Sciatic nerve (tissue), 2 donors: ENCODE measurements at regions not wholly inside any gene's neighbourhood (a gene's known extent, or its start where the extent isn't known, plus 50 kb on each side); places are given as distances from the start of the nearest gene placed in this dataset.
A peak's percentile ranks its signal among the peaks of the same experiment; 100 is the strongest.

Experiments used
- ATAC-seq: fragments of 200-7000 bp; cut with Tn5 transposase; one replicate; pipeline ENCODE4 v1.9.1; 2020; ENCODE audit warnings: mild to moderate bottlenecking, moderate library complexity
- DNase-seq: peaks from one replicate; pipeline ENCODE4 v3.0.0-alpha.2; 2020; ENCODE audit warnings: low spot score
- intact Hi-C: fragments of 100-400 bp; cut with DNase I; formaldehyde crosslinking; loops from one replicate; pipeline ENCODE4 v1.14.2; 2022
- donor health status: DM: no; HTN: no; CAD: no.
- donor health status: DM: no; HTN: no; CAD: no.

- DNase-seq (no peak), ATAC-seq (no peak)
- intact Hi-C loops: no loop called here
Measured at GRCh38 chr6:16846399-16846778, 85.1 kb upstream of the ATXN1 start.

GRCh38 chr6:16844183-16844582, 82.9 kb upstream of the ATXN1 start:
- ATAC-seq (no peak), DNase-seq (no peak)
- intact Hi-C loops: no loop called here

GRCh38 chr6:16842676-16843075, 81.4 kb upstream of the ATXN1 start:
- intact Hi-C loops: no loop called here
- DNase-seq (no peak), ATAC-seq (no peak)

- ATAC-seq: no peak
- DNase-seq: no peak
- intact Hi-C loops: no loop called here
Measured at GRCh38 chr6:16841241-16841640, 80.0 kb upstream of the ATXN1 start.

- intact Hi-C loops: no loop called here
- ATAC-seq: no peak
- no peak for DNase-seq
Measured at GRCh38 chr6:16840725-16841124, 79.5 kb upstream of the ATXN1 start.

GRCh38 chr6:16840291-16840690, 79.0 kb upstream of the ATXN1 start:
- intact Hi-C loops: no loop called here
- no peak for ATAC-seq
- no peak for DNase-seq

- intact Hi-C loops: no loop called here
Measured at GRCh38 chr6:16839631-16840179, 78.4 kb upstream of the ATXN1 start.

GRCh38 chr6:16837217-16837972, 76.1 kb upstream of the ATXN1 start:
- ATAC-seq (no peak), DNase-seq (no peak)
- intact Hi-C loops: no loop called here

More at GRCh38 chr6:16839631-16840179, 78.4 kb upstream of the ATXN1 start:
- ATAC-seq (no peak), DNase-seq (no peak)

- intact Hi-C loops: no loop called here
- DNase-seq (no peak), ATAC-seq (peak; percentile 66)
Measured at GRCh38 chr6:16836144-16836981, 75.1 kb upstream of the ATXN1 start.

- intact Hi-C loops: no loop called here
- ATAC-seq: no peak
- no peak for DNase-seq
Measured at GRCh38 chr6:16834242-16834641, 73.0 kb upstream of the ATXN1 start.

- no peak for DNase-seq
- ATAC-seq: no peak
- intact Hi-C loops: no loop called here
Measured at GRCh38 chr6:16832721-16833120, 71.5 kb upstream of the ATXN1 start.

- DNase-seq: no peak
- intact Hi-C loops: no loop called here
- no peak for ATAC-seq
Measured at GRCh38 chr6:16832043-16832567, 70.8 kb upstream of the ATXN1 start.

GRCh38 chr6:16831136-16831535, 69.9 kb upstream of the ATXN1 start:
- no peak for ATAC-seq
- no peak for DNase-seq
- intact Hi-C loops: no loop called here

GRCh38 chr6:16828058-16828457, 66.8 kb upstream of the ATXN1 start:
- ATAC-seq (no peak), DNase-seq (no peak)
- intact Hi-C loops: no loop called here

GRCh38 chr6:16827627-16828026, 66.4 kb upstream of the ATXN1 start:
- no peak for ATAC-seq
- no peak for DNase-seq
- intact Hi-C loops: no loop called here

GRCh38 chr6:16825784-16826183, 64.5 kb upstream of the ATXN1 start:
- DNase-seq (no peak), ATAC-seq (no peak)
- intact Hi-C loops: no loop called here

- intact Hi-C loops: no loop called here
- ATAC-seq: no peak
Measured at GRCh38 chr6:16824845-16825685, 63.8 kb upstream of the ATXN1 start.

GRCh38 chr6:16823718-16824352, 62.6 kb upstream of the ATXN1 start:
- ATAC-seq (no peak), DNase-seq (no peak)
- intact Hi-C loops: no loop called here

More at GRCh38 chr6:16824845-16825685, 63.8 kb upstream of the ATXN1 start:
- no peak for DNase-seq
